SH-SY5Y (cell line): ENCODE measurements at regions not wholly inside any gene's neighbourhood (a gene's known extent, or its start where the extent isn't known, plus 50 kb on each side); places are given as distances from the start of the nearest gene placed in this dataset.

ENCODE experiments used
- GATA2 ChIP-seq: IDR thresholded peaks from 2 replicates; pipeline ENCODE4 v1.6.1; 2011; ENCODE audit warnings: mild to moderate bottlenecking, low read depth, low read length
- GATA3 ChIP-seq: IDR thresholded peaks from 2 replicates; pipeline ENCODE4 v1.6.1; 2011; ENCODE audit warnings: low read depth, mild to moderate bottlenecking, low read length, moderate library complexity

GRCh38 chr11:115820026-115820425 is 315.8 kb upstream of the CADM1 start:
- TF ChIP-seq GATA2 (no peak), GATA3 (no peak)
